Muscle layer of duodenum (tissue), 2 donors: ENCODE measurements at regions not wholly inside any gene's neighbourhood (a gene's known extent, or its start where the extent isn't known, plus 50 kb on each side); places are given as distances from the start of the nearest gene placed in this dataset.

Experiments
- H3K27ac ChIP-seq: one replicate; pipeline ENCODE4 v1.7.0; 2013; ENCODE audit warnings: mild to moderate bottlenecking, low read length
- H3K27me3 ChIP-seq: one replicate; pipeline ENCODE4 v1.7.0; 2013; ENCODE audit warnings: low read depth, mild to moderate bottlenecking, control low read depth, low read length
- H3K36me3 ChIP-seq, 2 donors: one replicate each; pipeline ENCODE4 v1.7.0; 2013; ENCODE audit warnings: low read length in 2 of 2, control low read depth in 1 of 2, mild to moderate bottlenecking in 1 of 2; ENCODE audit not compliant: insufficient read depth in 2 of 2, control insufficient read depth in 1 of 2
- H3K4me1 ChIP-seq, 2 donors: one replicate each; pipeline ENCODE4 v1.7.0; 2013; ENCODE audit warnings: low read length in 2 of 2, mild to moderate bottlenecking in 2 of 2, control low read depth in 1 of 2, moderate library complexity in 1 of 2; ENCODE audit not compliant: insufficient read depth in 2 of 2, control insufficient read depth in 1 of 2
- H3K4me3 ChIP-seq, 2 donors: one replicate each; pipeline ENCODE4 v1.7.0; 2013; ENCODE audit warnings: low read length in 2 of 2, low read depth in 1 of 2, mild to moderate bottlenecking in 1 of 2
- H3K9me3 ChIP-seq, 2 donors: one replicate each; pipeline ENCODE4 v1.7.0; 2013; ENCODE audit warnings: low read length in 2 of 2, control low read depth in 1 of 2, mild to moderate bottlenecking in 1 of 2; ENCODE audit not compliant: control insufficient read depth in 1 of 2
- donor health status: healthy.

DNA sequence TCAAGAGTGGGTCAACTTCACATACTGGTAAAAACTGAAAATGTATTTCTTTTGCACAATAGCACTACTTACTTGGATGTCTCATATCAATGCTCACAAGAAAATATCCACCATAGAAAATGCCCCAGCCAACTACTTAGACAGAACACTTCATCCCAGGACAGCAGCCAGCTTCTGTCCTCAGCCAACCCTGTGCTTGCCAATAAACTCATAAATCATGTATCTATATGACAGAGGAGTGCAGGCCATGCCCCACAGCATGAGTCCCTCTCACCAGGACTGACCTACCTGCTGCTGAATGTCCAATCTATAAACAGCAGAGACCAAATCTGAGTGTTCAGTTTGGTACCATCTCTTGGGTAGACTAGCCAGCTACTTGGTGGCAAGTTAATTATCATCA lies 179.3 kb downstream of the OMA1 start:
- Histone ChIP-seq H3K4me3 (no peak overlapping the region), H3K36me3 (no peaks in the 10 kb centered on the region), H3K27ac (no peak overlapping the region), H3K27me3 (no peaks in the 10 kb centered on the region), H3K9me3 (no peaks in the 10 kb centered on the region), H3K4me1 (no peaks in the 10 kb centered on the region)

DNA sequence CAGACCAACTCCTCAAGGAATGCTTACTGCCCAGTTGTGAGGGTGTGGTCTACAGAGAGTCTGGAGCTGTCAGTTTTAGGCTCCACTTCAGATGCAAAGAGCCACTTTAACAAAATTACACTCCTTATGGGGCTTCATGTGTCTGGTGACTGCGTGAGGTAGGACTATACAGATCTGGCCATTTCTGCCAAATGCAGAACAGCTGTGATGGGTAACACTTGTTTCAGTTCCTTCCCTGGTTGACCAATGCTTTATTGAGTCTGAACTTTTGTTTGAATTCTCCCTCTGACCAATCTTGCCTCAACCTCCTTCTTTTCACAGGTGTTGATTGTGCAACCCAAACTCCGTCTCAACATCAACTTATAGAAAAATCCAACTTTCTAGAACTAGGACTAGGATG lies 181.2 kb downstream of the OMA1 start:
- H3K27ac ChIP-seq = no peak overlapping the region
- H3K27me3 ChIP-seq = no peaks in the 10 kb centered on the region
- H3K36me3 ChIP-seq = no peaks in the 10 kb centered on the region
- H3K9me3 ChIP-seq = no peaks in the 10 kb centered on the region
- H3K4me1 ChIP-seq = no peaks in the 10 kb centered on the region
- no peak overlapping the region for H3K4me3 ChIP-seq

DNA sequence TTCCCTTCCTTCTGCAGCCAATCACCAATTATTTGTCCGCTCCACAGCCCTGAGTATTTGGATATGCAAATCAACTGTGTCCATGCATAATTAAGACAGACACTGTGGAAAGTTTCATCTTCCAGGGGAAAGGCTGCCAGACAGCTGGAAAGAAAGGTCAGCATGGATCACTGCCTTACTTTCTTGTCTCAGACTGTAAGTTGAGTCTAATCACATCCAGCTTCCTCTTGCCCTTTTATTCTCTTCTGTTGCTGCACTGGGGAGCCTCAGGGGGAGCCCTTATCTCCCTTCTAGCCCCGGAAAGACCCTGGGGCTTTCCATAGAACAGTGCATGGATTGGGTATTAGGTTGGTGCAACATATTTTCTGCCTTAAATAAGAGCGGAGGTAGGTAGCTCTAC lies 182.9 kb downstream of the OMA1 start:
- H3K4me1 ChIP-seq = no peaks in the 10 kb centered on the region
- no peak overlapping the region for H3K4me3 ChIP-seq
- H3K9me3 ChIP-seq = no peaks in the 10 kb centered on the region
- H3K27me3 ChIP-seq = no peaks in the 10 kb centered on the region
- H3K36me3 ChIP-seq = no peaks in the 10 kb centered on the region
- no peak overlapping the region for H3K27ac ChIP-seq

DNA sequence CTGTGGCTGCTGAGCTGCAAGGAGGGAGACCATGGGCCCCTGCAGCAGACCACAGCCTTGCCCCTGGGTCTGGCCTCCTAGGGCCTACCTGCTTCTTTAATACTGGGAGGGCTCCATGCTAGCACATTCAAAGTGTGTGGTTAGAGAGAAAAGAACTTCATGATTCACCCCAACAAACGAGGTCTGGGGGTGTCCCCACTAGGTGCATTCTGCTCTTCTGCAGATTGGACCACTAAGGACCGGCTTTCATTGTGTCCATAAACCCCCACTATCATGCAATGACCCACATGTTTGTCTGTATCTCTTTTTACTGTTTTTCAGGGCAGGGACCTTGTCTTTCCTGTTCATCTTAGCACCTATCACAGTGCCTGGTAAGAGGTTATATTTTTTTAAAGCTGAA lies 185.4 kb downstream of the OMA1 start:
- H3K27ac ChIP-seq = no peak overlapping the region
- no peak overlapping the region for H3K4me3 ChIP-seq
- H3K9me3 ChIP-seq = no peaks in the 10 kb centered on the region
- H3K36me3 ChIP-seq = no peaks in the 10 kb centered on the region
- no peaks in the 10 kb centered on the region for H3K27me3 ChIP-seq
- H3K4me1 ChIP-seq = no peaks in the 10 kb centered on the region

DNA sequence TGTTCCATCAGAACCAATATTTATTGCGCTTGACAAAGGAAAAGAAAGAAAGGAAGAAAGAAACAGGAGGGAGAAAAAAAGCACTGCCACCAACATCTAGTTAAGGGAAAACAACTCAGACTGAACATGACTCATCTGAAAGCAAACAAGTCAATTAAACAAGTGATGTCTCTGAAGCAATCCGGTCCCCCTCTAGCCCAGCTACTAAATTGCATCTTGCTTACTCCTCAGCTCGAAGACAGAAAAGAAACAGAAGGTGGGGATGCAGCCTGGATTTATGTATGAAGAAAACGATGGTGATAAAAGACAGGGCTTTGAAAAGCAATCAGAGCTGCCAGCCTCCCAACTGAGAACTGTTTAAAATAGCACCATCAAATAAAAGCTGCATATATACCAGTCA lies 188.2 kb downstream of the OMA1 start:
- no peaks in the 10 kb centered on the region for H3K27me3 ChIP-seq
- H3K27ac ChIP-seq = no peak overlapping the region
- H3K4me3 ChIP-seq = no peak overlapping the region
- no peaks in the 10 kb centered on the region for H3K4me1 ChIP-seq
- no peaks in the 10 kb centered on the region for H3K9me3 ChIP-seq
- no peaks in the 10 kb centered on the region for H3K36me3 ChIP-seq

DNA sequence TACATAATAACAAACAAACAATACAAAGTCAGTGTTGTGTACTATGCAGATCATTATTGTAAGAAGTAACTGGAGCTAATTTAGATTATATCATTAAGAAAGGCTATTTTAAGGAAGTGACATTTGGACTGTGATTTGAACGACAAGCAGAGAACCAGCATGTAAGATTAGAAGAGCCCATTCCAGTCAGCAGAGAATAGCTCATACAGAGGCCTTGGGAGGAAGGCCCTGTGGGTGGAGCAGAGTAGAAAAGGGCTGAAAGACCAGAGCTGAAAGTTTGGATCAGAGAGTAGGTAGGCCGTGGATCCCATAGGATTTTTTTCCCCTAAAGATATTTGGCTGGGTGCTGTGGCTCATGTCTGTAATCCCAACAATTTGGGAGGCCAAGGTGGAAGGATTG lies 190.1 kb downstream of the OMA1 start:
- no peaks in the 10 kb centered on the region for H3K4me1 ChIP-seq
- H3K27me3 ChIP-seq = no peaks in the 10 kb centered on the region
- H3K27ac ChIP-seq = no peak overlapping the region
- no peaks in the 10 kb centered on the region for H3K9me3 ChIP-seq
- no peaks in the 10 kb centered on the region for H3K36me3 ChIP-seq
- H3K4me3 ChIP-seq = no peak overlapping the region

DNA sequence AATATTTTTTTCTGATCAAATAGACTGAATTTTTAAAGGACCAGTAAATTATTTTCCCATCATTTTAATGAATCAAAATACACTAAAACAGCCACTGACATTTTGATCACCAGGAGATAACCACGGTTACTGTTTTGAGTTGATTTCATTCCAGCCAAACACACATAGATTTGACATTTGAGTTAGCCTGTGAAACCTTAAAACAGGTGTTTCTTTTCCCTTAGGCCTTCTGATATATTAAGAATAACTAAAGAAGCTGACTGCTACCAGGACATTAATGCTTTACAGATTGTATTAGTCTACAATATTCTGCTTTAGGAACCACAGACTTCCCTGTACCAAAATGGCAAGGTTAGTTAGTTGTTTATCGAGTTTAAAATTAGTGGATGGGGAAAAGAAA lies 193.4 kb downstream of the OMA1 start:
- Histone ChIP-seq H3K4me1 (no peaks in the 10 kb centered on the region), H3K27ac (no peak overlapping the region), H3K36me3 (no peaks in the 10 kb centered on the region)

DNA sequence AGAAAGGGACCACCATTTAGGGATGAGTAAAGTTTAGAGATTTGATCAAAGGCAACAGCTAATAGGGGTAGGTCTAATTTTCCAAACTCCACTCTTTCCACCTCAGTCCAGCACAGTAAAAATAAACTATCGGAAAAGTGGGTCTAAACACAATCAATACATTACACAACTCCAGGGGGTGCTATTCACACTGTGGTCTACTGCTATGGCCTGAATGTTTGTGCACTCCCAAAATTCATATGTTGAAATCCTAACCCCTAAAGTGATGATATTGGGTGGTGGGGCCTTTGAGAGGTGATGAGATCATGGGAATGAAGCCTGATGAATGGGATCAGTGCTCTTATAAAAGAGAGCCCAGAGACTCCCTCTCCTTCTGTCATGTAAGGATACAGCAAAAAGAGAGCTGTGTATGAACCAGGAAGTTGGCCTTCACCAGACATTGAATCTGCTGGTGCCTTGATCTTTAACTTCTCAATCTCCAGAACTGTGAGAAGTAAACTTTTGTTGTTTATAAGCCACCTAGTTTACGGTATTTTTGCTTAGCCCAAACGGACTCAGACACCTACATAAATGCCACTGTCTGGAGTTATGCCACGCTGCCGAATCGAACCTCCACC lies 193.9 kb downstream of the OMA1 start:
- Histone ChIP-seq H3K9me3 (no peaks in the 10 kb centered on the region), H3K27ac (no peak overlapping the region), H3K4me3 (no peak overlapping the region), H3K36me3 (no peaks in the 10 kb centered on the region), H3K27me3 (no peaks in the 10 kb centered on the region), H3K4me1 (no peaks in the 10 kb centered on the region)

More for the DNA sequence above, 193.4 kb downstream of the OMA1 start:
- Histone ChIP-seq H3K4me3 (no peak overlapping the region), H3K27me3 (no peaks in the 10 kb centered on the region), H3K9me3 (no peaks in the 10 kb centered on the region)

DNA sequence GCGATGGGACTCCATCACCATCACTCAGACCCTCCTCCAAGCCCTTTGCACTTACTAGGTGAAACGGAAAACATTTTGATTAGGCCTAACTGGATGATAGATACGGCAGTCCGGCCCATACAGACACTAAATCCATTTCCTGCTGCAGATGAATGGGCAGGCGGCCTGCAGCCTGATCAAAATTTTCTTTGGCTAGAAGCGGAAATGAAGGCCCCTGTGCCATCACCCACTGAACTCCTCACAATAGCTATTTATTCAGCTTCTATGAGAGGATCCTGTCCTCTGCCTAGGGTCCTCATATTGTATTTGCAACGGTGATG lies 200.5 kb downstream of the OMA1 start:
- H3K4me3 ChIP-seq = no peak overlapping the region
- no peaks in the 10 kb centered on the region for H3K27me3 ChIP-seq
- H3K9me3 ChIP-seq = no peaks in the 10 kb centered on the region
- H3K4me1 ChIP-seq = no peaks in the 10 kb centered on the region
- no peaks in the 10 kb centered on the region for H3K36me3 ChIP-seq
- no peak overlapping the region for H3K27ac ChIP-seq

DNA sequence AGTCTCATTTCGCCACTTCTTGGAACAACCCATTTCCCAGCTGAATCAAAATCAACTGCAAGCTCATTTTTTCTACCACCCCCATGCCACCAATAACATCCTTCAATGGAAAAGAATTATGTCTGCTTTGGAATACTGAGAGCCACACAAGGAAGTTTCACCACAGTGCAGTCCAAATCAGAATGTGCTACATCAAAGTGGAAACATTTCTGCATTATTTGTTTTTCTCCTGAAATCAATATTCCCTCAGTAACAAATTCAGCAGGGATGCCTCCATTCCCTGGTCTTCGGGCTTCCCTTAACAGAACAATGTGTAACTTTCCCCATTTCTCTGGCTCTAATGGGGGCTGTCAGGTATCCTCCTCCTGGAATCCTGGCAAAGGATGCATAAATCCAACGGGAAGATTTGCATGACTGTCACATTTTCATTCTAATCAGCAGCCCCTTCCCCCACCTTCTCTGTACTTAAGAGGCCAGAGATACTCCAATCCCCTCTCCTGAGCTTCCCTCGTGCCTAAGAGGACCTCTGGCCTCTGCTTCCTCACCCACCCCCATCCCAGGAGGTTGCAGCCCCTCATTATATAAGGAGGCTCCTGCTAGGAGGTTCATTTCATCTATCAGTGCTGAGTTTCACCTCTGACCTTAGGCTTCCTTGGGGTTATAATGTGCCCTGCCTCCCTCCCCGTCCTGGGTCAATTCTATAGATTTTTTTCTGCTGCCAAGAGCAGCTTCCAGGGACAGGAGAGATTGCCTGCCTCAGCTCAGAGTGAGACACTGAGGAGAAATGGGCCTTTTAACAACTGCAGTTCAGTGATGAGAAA lies 201.1 kb downstream of the OMA1 start:
- no peaks in the 10 kb centered on the region for H3K27me3 ChIP-seq
- H3K27ac ChIP-seq = no peak overlapping the region
- no peaks in the 10 kb centered on the region for H3K36me3 ChIP-seq
- no peaks in the 10 kb centered on the region for H3K9me3 ChIP-seq
- H3K4me3 ChIP-seq = no peak overlapping the region
- H3K4me1 ChIP-seq = no peaks in the 10 kb centered on the region

DNA sequence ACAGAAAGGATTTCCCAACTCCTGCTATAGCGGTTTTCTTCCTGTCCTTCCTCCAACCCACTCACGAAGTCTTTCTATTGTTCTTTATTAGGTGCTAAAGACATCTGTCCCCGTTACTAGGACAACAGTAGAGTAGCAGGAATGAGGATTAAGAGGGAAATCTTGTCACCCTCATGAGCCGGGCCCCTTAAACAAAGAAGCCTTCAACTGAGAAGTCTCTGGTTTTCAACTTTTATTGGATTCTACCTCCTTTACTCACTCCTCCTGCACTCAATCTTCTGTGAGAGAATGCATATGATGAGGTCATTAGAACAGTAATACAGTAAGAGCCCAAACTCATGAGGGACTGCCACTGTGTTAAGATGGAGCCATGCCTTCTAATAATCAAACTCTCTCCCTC lies 206.3 kb downstream of the OMA1 start:
- Histone ChIP-seq H3K4me3 (no peak overlapping the region), H3K36me3 (no peaks in the 10 kb centered on the region), H3K4me1 (no peaks in the 10 kb centered on the region), H3K9me3 (no peaks in the 10 kb centered on the region), H3K27ac (no peak overlapping the region), H3K27me3 (no peaks in the 10 kb centered on the region)

DNA sequence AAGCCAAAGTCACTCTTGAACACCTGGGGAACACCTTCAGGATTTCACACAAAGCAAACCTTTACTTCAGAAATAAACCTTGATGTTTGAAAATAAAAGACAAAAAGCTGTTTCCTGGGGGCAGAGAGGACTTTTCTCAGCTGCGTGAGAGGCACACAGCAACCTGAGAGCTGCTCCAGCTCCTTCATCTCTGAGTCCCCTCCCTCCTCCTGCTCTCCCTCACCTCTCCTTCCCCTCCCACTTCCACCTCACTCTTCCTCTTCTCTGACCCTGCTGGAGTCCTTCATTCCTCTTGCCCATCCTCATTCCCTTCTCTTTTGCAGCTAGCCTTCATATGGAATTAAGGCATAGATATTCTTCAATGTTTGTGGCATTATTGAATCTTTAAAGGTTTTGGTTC lies 208.4 kb downstream of the OMA1 start:
- Histone ChIP-seq H3K27me3 (no peaks in the 10 kb centered on the region), H3K27ac (no peak overlapping the region), H3K9me3 (no peaks in the 10 kb centered on the region), H3K36me3 (no peaks in the 10 kb centered on the region), H3K4me1 (no peaks in the 10 kb centered on the region), H3K4me3 (no peak overlapping the region)
